Activated T-cell treated with anti-CD3 and anti-CD28 coated beads for 24 hours (primary cell): ENCODE measurements at regions not wholly inside any gene's neighbourhood (a gene's known extent, or its start where the extent isn't known, plus 50 kb on each side); places are given as distances from the start of the nearest gene placed in this dataset.
"Not testable (repeated sequence)": the region's sequence is repeated elsewhere in the genome, so short reads cannot be mapped to it uniquely, and the experiment has no call there.

ENCODE experiments used
- DNase-seq: peaks from one replicate; pipeline ENCODE4 v3.0.0-alpha.2; 2020; ENCODE audit warnings: low read depth

- DNase-seq = no peak
Measured at GRCh38 chr10:124164264-124164663, 70.9 kb upstream of the CHST15 start.

GRCh38 chr10:124162774-124163354 lies 69.5 kb upstream of the CHST15 start:
- no peak for DNase-seq

- no peak for DNase-seq
Measured at GRCh38 chr10:124162136-124162535, 68.7 kb upstream of the CHST15 start.

GRCh38 chr10:124161601-124162000 lies 68.2 kb upstream of the CHST15 start:
- DNase-seq = no peak

- no peak for DNase-seq
Measured at GRCh38 chr10:124160943-124161582, 67.7 kb upstream of the CHST15 start.

- DNase-seq = no peak
Measured at GRCh38 chr10:124160176-124160575, 66.8 kb upstream of the CHST15 start.

GRCh38 chr10:124159153-124159552 lies 65.8 kb upstream of the CHST15 start:
- no peak for DNase-seq

- DNase-seq = no peak
Measured at GRCh38 chr10:124158592-124158991, 65.2 kb upstream of the CHST15 start.

- no peak for DNase-seq
Measured at GRCh38 chr10:124157271-124157681, 63.9 kb upstream of the CHST15 start.

- no peak for DNase-seq
Measured at GRCh38 chr10:124156524-124157260, 63.3 kb upstream of the CHST15 start.

- no peak for DNase-seq
Measured at GRCh38 chr10:124155781-124156435, 62.5 kb upstream of the CHST15 start.

GRCh38 chr10:124153023-124153826 lies 59.8 kb upstream of the CHST15 start:
- DNase-seq = peak; percentile 23

GRCh38 chr10:124152139-124153022 lies 59.0 kb upstream of the CHST15 start:
- DNase-seq = no peak

- DNase-seq = no peak
Measured at GRCh38 chr10:124151466-124152095, 58.2 kb upstream of the CHST15 start.

GRCh38 chr10:124150807-124151417 lies 57.5 kb upstream of the CHST15 start:
- no peak for DNase-seq

- no peak for DNase-seq
Measured at GRCh38 chr10:124150189-124150806, 56.9 kb upstream of the CHST15 start.

GRCh38 chr10:124149189-124150042 lies 56.0 kb upstream of the CHST15 start:
- no peak for DNase-seq

GRCh38 chr10:124148509-124149188 lies 55.3 kb upstream of the CHST15 start:
- not testable (repeated sequence) for DNase-seq
